GM23338 (cell line): ENCODE measurements at regions not wholly inside any gene's neighbourhood (a gene's known extent, or its start where the extent isn't known, plus 50 kb on each side); places are given as distances from the start of the nearest gene placed in this dataset.

ENCODE experiments used
- ATAC-seq: fragments of 200-7000 bp; cut with Tn5 transposase; 3 replicates; pipeline ENCODE4 v1.9.1; 2020
- DNase-seq: peaks from one replicate; pipeline ENCODE4 v3.0.0-alpha.2; 2015; ENCODE audit warnings: low spot score
- H2AFZ ChIP-seq: fragments of 200-600 bp; sonication (generic); 2 replicates; pipeline ENCODE4 v1.8.0; 2016; ENCODE audit warnings: antibody characterized with exemption, mild to moderate bottlenecking, moderate library complexity
- H3F3A ChIP-seq: fragments of 200-600 bp; sonication (generic); replicated peaks from 2 replicates; pipeline ENCODE4 v1.8.0; 2017; ENCODE audit warnings: antibody characterized with exemption, mixed run types, low read depth
- H3K27ac ChIP-seq: fragments of 200-600 bp; sonication (generic); 2 replicates; pipeline ENCODE4 v1.6.1; 2016; ENCODE audit warnings: low read depth
- H3K27me3 ChIP-seq: fragments of 200-600 bp; sonication (generic); 2 replicates; pipeline ENCODE4 v1.8.0; 2016; ENCODE audit warnings: mild to moderate bottlenecking, mixed run types, moderate library complexity; ENCODE audit not compliant: insufficient read depth
- H3K36me3 ChIP-seq: fragments of 200-600 bp; sonication (generic); 2 replicates; pipeline ENCODE4 v1.8.0; 2016; ENCODE audit warnings: mild to moderate bottlenecking; ENCODE audit not compliant: insufficient read depth
- H3K4me1 ChIP-seq: fragments of 200-600 bp; sonication (generic); 2 replicates; pipeline ENCODE4 v1.8.0; 2016; ENCODE audit warnings: mild to moderate bottlenecking, moderate library complexity; ENCODE audit not compliant: insufficient read depth
- H3K4me2 ChIP-seq: fragments of 200-600 bp; sonication (generic); 2 replicates; pipeline ENCODE4 v1.7.1; 2017; ENCODE audit warnings: mixed run types
- H3K4me3 ChIP-seq: fragments of 200-600 bp; sonication (generic); 2 replicates; pipeline ENCODE4 v1.6.1; 2016; ENCODE audit warnings: mixed run types
- H3K79me2 ChIP-seq: fragments of 200-600 bp; sonication (generic); replicated peaks from 2 replicates; pipeline ENCODE4 v1.8.0; 2017; ENCODE audit warnings: mild to moderate bottlenecking; ENCODE audit not compliant: insufficient read depth
- H3K9me2 ChIP-seq: fragments of 200-600 bp; sonication (generic); 2 replicates; pipeline ENCODE4 v1.8.0; 2017; ENCODE audit not compliant: insufficient read depth
- H4K20me1 ChIP-seq: fragments of 200-600 bp; sonication (generic); replicated peaks from 2 replicates; pipeline ENCODE4 v1.8.0; 2017; ENCODE audit warnings: mild to moderate bottlenecking; ENCODE audit not compliant: insufficient read depth
- H3K27ac Mint-ChIP-seq: 2 replicates; pipeline ENCODE4 v1.8.0; 2020; ENCODE audit warnings: inconsistent platforms, mild to moderate bottlenecking, moderate library complexity, mixed read lengths
- H3K27me3 Mint-ChIP-seq: 3 replicates; pipeline ENCODE4 v1.8.0; 2022; ENCODE audit warnings: low read depth, mild to moderate bottlenecking, moderate library complexity, mixed read lengths, inconsistent platforms; ENCODE audit not compliant: insufficient read depth, poor library complexity
- H3K36me3 Mint-ChIP-seq: 3 replicates; pipeline ENCODE4 v1.8.0; 2021; ENCODE audit warnings: low read depth, mild to moderate bottlenecking, inconsistent platforms, moderate library complexity, mixed read lengths
- H3K4me1 Mint-ChIP-seq: 3 replicates; pipeline ENCODE4 v1.8.0; 2020; ENCODE audit warnings: mild to moderate bottlenecking, inconsistent platforms, mixed read lengths
- H3K4me3 Mint-ChIP-seq: 3 replicates; pipeline ENCODE4 v1.8.0; 2021; ENCODE audit warnings: moderate library complexity, mild to moderate bottlenecking, inconsistent platforms, mixed read lengths
- H3K9me3 Mint-ChIP-seq: 3 replicates; pipeline ENCODE4 v1.8.0; 2020; ENCODE audit warnings: moderate library complexity, mild to moderate bottlenecking, inconsistent platforms, mixed read lengths
- CREB1 ChIP-seq: fragments of 250-450 bp; sonication (Bioruptor Pico); IDR thresholded peaks from 2 replicates; pipeline ENCODE4 v1.5.0; 2020; ENCODE audit warnings: low read depth, mild to moderate bottlenecking, moderate library complexity
- EZH2 ChIP-seq: fragments of 200-600 bp; sonication (generic); IDR thresholded peaks from one replicate; pipeline ENCODE4 v1.8.0; 2017; ENCODE audit warnings: antibody characterized with exemption, mild to moderate bottlenecking, low read depth; ENCODE audit not compliant: unreplicated experiment
- EZH2phosphoT487 ChIP-seq: fragments of 200-600 bp; sonication (generic); IDR thresholded peaks from one replicate; pipeline ENCODE4 v1.8.1; 2018; ENCODE audit warnings: antibody characterized with exemption; ENCODE audit not compliant: unreplicated experiment
- JUNB ChIP-seq: IDR thresholded peaks from one replicate; pipeline ENCODE4 v1.6.1; 2016; ENCODE audit warnings: antibody characterized with exemption; ENCODE audit not compliant: unreplicated experiment
- NANOG ChIP-seq: IDR thresholded peaks from 2 replicates; pipeline ENCODE4 v1.6.1; 2016; ENCODE audit warnings: antibody characterized with exemption, borderline replicate concordance
- POLR2AphosphoS5 ChIP-seq: IDR thresholded peaks from 2 replicates; pipeline ENCODE4 v1.6.1; 2016; ENCODE audit warnings: antibody characterized with exemption, low read depth
- STAT1 ChIP-seq: IDR thresholded peaks from one replicate; pipeline ENCODE4 v1.6.1; 2016; ENCODE audit warnings: antibody characterized with exemption; ENCODE audit not compliant: unreplicated experiment
- ZNF114 ChIP-seq: fragments of 250-450 bp; sonication (Bioruptor Pico); IDR thresholded peaks from 2 replicates; pipeline ENCODE4 v1.5.0; 2020; ENCODE audit warnings: mild to moderate bottlenecking, moderate library complexity
- TF ChIP-seq, protein P1 (sequence below), 2 experiments: fragments of 200-600 bp in 1 of 2; sonication (generic) in 1 of 2; conservative IDR thresholded peaks; 2 replicates each; pipeline versions ENCODE4 v1.5.1 to v1.6.1; 2016 to 2017; ENCODE audit warnings: antibody characterized with exemption in 2 of 2, low read depth in 2 of 2, mild to moderate bottlenecking in 2 of 2, moderate library complexity in 1 of 2
- TF ChIP-seq, protein P2 (sequence below): IDR thresholded peaks from one replicate; pipeline ENCODE4 v1.6.1; 2018; ENCODE audit warnings: antibody characterized with exemption; ENCODE audit not compliant: unreplicated experiment
- TF ChIP-seq, protein P3 (sequence below): IDR thresholded peaks from 2 replicates; pipeline ENCODE4 v1.6.1; 2016; ENCODE audit warnings: antibody characterized with exemption

DNA sequence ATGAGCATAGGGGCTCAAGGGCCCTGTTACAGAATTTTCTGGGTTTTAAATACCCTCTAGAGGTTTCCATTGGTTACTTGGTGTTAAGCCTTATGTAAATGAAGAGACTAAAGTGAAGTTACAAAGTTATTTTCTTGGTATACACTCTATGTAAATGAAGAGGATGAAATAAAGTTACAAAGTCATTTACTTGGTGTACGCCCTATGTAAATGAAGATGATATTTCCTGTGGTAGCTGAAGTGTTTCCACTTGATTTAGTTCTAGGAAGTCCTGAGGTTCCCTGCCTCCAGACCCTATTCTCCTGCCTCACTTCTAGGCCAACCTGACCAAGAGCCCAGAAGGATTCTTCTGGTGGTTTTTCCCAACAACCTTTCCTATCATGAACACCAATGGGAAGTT is 126.1 kb downstream of the SPTSSA start:
- H3K9me2 ChIP-seq: peaks cover 6% of the 10 kb centered on the region; the same call in 1 of the 2 replicates
- H3K27ac ChIP-seq: no peak overlapping the region
- ATAC-seq (no peak), DNase-seq (no peak)
- no peaks in the 10 kb centered on the region for H3K4me1 ChIP-seq
- H3F3A ChIP-seq: no peaks in the 10 kb centered on the region
- no peak overlapping the region for H3K4me2 ChIP-seq
- Mint-ChIP-seq H3K4me3 (no peak overlapping the region), H3K9me3 (peaks cover 6% of the 10 kb centered on the region; the same call in 2 of the 3 replicates), H3K4me1 (no peaks in the 10 kb centered on the region), H3K27ac (no peak overlapping the region), H3K27me3 (peaks cover 3% of the 10 kb centered on the region), H3K36me3 (no peaks in the 10 kb centered on the region)
- TF ChIP-seq POLR2AphosphoS5 (no peak), JUNB (no peak), STAT1 (no peak), ZNF114 (CRISPR knock-in tag) (no peak)
- TF ChIP-seq, protein P1, sequence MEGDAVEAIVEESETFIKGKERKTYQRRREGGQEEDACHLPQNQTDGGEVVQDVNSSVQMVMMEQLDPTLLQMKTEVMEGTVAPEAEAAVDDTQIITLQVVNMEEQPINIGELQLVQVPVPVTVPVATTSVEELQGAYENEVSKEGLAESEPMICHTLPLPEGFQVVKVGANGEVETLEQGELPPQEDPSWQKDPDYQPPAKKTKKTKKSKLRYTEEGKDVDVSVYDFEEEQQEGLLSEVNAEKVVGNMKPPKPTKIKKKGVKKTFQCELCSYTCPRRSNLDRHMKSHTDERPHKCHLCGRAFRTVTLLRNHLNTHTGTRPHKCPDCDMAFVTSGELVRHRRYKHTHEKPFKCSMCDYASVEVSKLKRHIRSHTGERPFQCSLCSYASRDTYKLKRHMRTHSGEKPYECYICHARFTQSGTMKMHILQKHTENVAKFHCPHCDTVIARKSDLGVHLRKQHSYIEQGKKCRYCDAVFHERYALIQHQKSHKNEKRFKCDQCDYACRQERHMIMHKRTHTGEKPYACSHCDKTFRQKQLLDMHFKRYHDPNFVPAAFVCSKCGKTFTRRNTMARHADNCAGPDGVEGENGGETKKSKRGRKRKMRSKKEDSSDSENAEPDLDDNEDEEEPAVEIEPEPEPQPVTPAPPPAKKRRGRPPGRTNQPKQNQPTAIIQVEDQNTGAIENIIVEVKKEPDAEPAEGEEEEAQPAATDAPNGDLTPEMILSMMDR (conservative IDR thresholded peaks at IDR 0.05; ENCODE audit: low read depth in 2 of 2): no peak
- H3K4me3 ChIP-seq: no peak overlapping the region
- no peaks in the 10 kb centered on the region for H3K27me3 ChIP-seq
- no peaks in the 10 kb centered on the region for H3K79me2 ChIP-seq
- no peaks in the 10 kb centered on the region for H4K20me1 ChIP-seq
- no peaks in the 10 kb centered on the region for H3K36me3 ChIP-seq
- H2AFZ ChIP-seq: no peak overlapping the region

DNA sequence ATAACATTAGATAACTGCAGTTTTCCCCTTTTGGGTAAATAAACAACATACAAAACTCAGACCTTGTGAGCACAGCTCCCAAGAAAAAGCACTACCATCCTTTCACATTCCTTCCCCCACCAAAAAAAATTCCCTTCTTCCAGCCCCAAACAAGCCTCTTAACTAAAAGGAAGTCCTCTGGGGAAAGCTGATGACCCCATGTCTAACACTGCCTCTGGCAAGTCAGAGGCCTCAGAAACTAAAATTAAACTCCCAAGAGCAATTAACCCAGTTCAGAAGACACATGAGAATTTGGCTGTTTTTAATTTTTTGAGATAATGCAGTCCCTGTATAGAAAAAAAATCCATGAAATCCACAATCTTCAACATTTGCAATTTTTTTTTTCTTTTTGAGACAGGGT is 127.7 kb downstream of the SPTSSA start:
- no peak overlapping the region for H3K4me3 Mint-ChIP-seq
- peaks cover 1% of the 10 kb centered on the region for H3K27me3 Mint-ChIP-seq
- no peak overlapping the region for H3K27ac Mint-ChIP-seq

More for the DNA sequence above, 127.7 kb downstream of the SPTSSA start:
- no peaks in the 10 kb centered on the region for H3K79me2 ChIP-seq
- H3K27ac ChIP-seq: no peak overlapping the region
- no peak for TF ChIP-seq CREB1 (CRISPR knock-in tag)
- TF ChIP-seq POLR2AphosphoS5: no peak
- TF ChIP-seq, protein P2, sequence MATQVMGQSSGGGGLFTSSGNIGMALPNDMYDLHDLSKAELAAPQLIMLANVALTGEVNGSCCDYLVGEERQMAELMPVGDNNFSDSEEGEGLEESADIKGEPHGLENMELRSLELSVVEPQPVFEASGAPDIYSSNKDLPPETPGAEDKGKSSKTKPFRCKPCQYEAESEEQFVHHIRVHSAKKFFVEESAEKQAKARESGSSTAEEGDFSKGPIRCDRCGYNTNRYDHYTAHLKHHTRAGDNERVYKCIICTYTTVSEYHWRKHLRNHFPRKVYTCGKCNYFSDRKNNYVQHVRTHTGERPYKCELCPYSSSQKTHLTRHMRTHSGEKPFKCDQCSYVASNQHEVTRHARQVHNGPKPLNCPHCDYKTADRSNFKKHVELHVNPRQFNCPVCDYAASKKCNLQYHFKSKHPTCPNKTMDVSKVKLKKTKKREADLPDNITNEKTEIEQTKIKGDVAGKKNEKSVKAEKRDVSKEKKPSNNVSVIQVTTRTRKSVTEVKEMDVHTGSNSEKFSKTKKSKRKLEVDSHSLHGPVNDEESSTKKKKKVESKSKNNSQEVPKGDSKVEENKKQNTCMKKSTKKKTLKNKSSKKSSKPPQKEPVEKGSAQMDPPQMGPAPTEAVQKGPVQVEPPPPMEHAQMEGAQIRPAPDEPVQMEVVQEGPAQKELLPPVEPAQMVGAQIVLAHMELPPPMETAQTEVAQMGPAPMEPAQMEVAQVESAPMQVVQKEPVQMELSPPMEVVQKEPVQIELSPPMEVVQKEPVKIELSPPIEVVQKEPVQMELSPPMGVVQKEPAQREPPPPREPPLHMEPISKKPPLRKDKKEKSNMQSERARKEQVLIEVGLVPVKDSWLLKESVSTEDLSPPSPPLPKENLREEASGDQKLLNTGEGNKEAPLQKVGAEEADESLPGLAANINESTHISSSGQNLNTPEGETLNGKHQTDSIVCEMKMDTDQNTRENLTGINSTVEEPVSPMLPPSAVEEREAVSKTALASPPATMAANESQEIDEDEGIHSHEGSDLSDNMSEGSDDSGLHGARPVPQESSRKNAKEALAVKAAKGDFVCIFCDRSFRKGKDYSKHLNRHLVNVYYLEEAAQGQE: no peak
- no peak for TF ChIP-seq EZH2
- no peak for TF ChIP-seq STAT1
- TF ChIP-seq, protein P3, sequence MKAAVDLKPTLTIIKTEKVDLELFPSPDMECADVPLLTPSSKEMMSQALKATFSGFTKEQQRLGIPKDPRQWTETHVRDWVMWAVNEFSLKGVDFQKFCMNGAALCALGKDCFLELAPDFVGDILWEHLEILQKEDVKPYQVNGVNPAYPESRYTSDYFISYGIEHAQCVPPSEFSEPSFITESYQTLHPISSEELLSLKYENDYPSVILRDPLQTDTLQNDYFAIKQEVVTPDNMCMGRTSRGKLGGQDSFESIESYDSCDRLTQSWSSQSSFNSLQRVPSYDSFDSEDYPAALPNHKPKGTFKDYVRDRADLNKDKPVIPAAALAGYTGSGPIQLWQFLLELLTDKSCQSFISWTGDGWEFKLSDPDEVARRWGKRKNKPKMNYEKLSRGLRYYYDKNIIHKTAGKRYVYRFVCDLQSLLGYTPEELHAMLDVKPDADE: no peak
- no peak for TF ChIP-seq ZNF114 (CRISPR knock-in tag)
- TF ChIP-seq NANOG: no peak
- no peak for TF ChIP-seq EZH2phosphoT487
- no peak for TF ChIP-seq JUNB
- no peak overlapping the region for H3K4me3 ChIP-seq
- H3K4me2 ChIP-seq: no peak overlapping the region
- H3K9me3 Mint-ChIP-seq: no peaks in the 10 kb centered on the region
- no peaks in the 10 kb centered on the region for H3K36me3 Mint-ChIP-seq
- no peaks in the 10 kb centered on the region for H4K20me1 ChIP-seq
- H3K36me3 ChIP-seq: no peaks in the 10 kb centered on the region
- ATAC-seq (no peak), DNase-seq (no peak)
- peaks cover 6% of the 10 kb centered on the region; the same call in 1 of the 2 replicates for H3K9me2 ChIP-seq
- no peaks in the 10 kb centered on the region for H3K4me1 ChIP-seq
- H3K27me3 ChIP-seq: no peaks in the 10 kb centered on the region
- H2AFZ ChIP-seq: no peak overlapping the region
- no peaks in the 10 kb centered on the region for H3F3A ChIP-seq
- H3K4me1 Mint-ChIP-seq: no peaks in the 10 kb centered on the region
